Skin of body (tissue), 1 donor: ENCODE measurements at regions not wholly inside any gene's neighbourhood (a gene's known extent, or its start where the extent isn't known, plus 50 kb on each side); places are given as distances from the start of the nearest gene placed in this dataset.

ENCODE experiments used
- DNase-seq: peaks from one replicate; lab custom pipeline; 2025; lab: John Stamatoyannopoulos, UW

DNA sequence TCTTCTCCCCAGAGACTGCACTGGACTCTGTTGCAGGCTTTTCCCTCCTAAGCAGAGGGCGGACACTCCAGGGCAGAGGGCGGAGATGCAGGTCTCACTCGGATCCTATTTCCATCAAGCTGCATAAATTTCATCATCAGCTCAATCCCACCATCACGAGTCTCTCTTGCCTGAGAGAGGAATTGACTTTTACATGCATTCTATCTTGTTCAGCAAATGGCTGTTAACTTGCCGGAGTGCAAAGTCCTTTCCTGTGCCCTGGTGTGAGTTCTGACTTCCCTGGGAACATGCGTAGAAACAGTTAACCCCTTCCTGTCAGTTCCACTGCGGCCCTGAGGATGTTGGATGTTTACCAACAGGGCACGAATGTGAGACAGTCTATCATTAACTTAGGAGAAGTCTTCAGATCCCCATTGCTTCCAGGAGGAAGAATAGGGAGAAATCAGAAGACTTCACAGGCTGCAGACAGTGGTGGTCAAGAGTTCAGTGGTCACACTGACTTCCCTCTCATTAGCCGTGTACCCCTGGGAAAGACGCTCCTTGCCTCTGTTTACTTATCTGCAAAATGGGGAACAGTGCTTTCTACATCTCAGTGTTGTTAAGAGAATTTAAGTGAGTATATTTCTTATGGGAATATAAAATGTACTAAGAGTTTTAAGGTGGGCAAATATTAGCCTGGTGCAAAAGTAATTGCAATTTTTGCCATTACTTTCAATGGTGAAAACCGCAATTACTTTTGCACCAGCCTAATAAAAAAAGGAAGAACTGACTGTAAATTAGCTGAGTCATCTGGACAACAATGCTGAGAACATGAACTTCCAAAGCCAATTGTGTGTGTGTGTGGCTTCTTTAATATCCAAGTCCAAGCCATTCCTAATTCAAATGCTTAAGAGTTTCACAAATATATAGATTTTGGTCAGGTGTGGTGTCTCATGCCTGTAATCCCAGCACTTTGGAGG, 248.0 kb downstream of the DRD1 start:
- no peak for DNase-seq

DNA sequence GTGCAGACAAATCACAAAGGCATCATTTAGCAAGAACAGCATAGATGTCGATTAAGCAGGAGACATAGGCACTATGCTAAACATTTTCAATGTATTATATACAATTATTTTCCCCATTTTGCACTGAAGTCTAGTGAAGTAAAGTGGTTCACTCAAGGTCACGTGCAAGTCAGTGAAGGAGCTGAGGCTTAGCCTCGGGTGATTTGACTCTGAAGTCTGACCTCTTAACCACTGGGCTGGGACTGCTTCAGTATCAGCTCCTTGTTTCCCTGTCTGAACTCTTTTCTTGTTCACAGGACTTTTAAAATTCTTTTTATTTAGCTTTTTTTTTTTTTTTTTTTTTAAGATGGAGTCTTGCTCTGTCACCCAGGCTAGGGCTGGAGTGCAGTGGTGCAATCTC, 262.7 kb downstream of the DRD1 start:
- no peak for DNase-seq

DNA sequence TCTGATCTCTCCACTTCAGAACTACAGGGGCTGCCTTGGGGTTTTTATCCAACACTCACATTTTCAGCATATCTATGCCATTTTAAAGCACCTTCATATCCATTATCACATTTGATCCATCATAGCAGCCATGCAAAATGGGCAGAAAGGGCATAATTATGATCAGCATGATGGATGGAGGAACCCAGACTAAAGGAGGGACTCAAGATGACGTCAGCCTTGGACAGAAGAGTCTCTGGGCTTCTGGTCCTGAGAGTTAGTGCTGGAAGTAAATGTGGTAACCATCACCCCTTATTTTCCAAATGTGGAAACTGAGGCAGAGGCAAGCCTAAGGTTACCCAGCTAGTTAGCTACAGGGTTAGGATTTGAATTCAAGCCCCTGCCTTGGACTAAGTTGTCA, 273.1 kb downstream of the DRD1 start:
- DNase-seq: no peak

DNA sequence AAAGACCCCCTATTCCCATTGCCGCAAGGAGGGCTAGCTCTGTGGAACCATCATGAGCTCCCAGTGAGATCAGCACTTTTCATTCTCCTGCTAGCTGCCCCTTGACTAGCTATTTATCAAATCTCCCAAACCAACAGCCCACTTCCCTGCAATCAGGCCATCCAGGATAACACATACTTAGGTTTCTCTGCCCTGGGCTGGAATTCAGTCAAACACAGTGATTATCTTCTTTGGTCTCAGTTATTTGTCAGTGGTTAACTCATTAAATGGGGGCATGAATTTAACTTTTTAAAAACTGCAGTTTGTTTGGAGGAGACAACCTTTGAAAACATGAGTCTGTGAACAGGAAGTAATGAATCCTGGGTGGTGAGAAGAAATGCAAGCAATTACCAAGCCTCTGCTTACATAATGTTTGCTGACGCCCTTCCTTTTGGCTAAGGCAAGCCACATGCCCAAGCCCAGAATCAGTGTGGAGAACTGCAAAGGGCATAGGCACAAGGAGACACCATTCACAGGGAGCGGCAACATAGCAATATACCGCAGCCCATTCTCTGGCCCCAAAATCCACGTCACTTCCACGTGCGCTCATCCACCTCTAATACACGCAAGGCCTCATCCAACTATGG, 275.0 kb downstream of the DRD1 start:
- DNase-seq: no peak

DNA sequence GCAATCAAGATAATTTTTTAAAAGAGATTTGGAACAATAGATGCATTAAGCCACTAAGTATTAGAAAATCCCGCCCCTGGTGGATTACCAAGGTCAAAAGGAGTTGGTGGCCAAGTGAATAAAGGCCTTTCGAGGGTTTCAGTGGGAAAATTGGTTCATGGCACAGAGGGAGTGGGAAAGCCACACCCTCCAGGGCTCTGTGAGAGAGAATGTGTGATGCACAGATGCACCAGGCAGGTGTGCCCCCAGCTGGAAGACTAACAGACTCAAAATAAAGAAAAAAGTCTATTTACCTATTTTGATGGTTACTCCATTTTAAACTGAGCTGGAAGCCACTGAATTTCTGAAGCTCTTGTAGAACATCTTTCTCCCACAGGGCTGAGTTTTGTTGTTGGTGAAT, 278.0 kb downstream of the DRD1 start:
- no peak for DNase-seq

DNA sequence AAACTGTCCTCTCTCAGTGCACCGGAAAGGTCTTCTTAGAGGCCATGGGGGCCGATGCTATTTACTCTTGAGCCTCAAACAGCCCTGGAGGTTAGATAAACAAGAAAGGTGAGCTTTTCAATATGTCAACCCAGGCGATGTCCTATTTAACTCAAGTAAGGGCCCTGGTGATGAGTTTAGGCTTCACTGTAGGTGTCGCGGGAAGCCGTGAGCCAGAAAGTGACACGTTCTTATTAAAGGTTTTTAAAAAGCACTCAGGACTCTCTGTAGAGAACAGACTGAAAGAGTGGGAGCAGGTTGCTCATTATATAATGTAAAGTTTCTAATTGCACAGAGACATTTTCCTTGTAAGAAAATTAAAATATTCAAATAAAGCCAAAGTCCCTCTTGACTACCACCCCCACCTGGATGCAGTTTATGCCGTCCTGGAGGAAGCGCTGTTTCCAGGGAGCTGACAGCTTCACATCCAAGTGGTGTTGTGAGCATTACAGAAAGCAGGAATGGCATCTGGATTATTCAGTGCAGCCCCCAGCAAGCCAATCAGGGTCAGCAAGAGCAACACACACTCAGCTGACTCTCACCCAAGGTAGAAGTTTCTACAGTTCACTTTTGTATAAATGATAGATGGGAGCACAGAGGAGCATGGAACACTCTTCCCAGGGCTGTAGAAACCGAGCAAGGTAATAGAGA, 280.3 kb downstream of the DRD1 start:
- no peak for DNase-seq

DNA sequence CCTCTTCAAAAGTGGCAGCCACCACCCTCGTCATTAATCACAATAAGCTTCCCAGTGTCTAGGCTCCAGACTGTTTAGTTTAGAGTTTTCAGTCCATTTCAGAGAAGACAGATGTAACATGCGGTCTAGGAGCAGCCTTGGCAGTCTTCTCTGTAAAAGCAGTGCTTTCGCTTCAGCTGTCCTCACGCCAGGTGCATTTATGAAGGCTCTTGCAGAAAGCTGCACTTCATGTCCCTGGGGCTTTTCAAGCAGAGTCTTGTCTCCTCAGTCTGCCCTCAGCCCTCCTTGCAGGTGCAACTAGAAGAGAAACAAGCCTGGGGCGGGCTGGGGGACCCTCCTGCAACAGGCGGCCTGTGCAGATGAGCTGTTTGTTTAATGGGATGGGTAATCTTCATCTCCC, 281.9 kb downstream of the DRD1 start:
- no peak for DNase-seq

DNA sequence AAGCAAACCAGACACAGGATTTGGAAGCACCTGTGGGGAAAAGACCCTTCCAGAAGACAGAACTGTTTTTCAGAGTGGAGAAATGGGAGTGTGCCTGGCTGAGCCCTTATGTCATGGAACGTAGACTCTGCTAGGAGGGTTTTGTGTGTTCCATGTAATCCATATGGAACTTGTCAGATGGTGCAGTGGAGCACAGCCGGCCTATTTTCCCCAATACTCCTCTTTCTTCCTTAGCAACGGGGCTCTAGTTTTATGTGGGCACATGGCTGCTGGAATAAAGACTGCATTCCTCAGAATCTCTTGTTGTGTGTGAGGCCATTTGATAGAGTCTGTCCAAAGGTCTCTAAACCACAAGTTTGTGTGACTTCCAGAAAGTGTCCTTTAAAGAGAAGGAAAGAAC, 284.0 kb downstream of the DRD1 start:
- DNase-seq: no peak

DNA sequence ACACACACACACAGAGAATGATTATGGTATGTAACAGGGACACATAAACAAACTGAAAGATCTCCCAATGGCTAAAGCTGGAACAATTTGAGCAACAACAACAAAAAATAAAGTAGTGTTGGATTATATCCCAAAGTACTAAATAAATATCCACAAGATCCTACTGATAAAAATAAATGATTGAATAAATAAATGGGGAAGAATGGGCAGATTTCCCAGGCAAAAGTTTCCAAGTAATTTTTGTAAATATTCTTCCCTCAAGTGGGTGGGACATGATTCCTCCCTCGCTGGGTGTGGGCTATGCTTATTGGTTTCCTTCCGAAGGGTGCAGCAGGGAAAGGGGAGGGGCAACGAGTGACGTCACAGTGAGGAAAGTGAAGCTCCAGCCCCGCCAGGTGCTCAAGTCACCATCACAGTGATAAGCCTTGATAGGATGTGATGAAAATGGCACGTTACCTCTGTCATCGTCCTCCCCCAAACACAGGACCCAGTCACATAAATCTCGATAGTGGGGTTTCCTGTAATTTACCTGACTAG, 295.3 kb downstream of the DRD1 start:
- no peak for DNase-seq

DNA sequence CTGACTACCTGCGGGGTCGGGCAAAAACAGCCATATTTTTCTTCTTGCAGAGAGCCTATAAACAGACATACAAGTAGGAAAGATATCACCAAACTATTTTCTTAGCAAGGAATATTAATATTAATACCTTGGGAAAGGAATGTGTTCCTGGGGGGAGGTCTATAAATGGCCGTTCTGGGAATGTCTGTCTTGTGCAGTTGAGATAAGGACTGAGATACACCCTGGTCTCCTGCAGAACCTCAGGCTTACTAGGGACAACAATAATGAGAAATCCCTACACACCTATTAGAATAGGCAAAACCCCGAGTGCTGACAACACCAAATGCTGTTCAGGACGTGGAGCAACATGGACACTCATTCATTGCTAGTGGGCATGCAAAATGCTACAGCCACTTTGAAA, 297.2 kb downstream of the DRD1 start:
- DNase-seq: no peak

DNA sequence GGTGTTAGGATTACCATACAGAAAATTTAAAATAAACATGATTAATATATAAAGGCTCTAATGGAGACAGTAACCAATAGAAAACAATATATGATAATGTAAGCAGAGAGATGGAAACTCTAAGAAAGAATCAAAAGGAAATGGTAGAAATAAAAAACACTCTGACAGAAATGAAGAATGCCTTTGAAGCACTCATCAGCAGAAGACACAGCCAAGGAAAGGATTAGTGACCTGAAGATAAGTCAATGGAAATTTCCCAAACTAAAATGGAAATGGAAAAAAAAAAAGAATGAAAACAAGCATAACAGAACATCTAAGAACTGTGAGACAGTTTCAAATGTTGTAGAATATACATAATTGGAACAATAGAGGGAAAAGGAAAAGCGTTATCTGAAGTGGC, 302.6 kb downstream of the DRD1 start:
- DNase-seq: no peak

DNA sequence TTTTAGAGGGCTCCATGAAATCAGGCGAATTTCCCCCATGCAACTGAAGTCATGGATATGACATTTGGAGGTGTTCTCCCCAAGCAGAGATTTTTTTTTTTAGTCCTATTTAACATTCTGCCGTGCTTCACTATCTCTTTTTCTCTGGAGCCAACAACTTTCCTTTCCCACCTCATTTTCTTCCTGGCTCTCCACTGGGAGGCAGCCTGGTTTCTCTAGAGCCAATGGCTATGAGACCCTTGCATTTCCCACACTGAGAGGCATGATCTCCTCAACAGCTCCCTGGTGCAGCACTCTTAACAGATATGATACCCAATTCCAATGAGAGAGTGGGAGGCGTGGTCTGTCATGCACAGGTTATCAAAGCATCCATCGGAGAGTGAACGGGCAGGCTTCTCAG, 310.8 kb downstream of the DRD1 start:
- no peak for DNase-seq

DNA sequence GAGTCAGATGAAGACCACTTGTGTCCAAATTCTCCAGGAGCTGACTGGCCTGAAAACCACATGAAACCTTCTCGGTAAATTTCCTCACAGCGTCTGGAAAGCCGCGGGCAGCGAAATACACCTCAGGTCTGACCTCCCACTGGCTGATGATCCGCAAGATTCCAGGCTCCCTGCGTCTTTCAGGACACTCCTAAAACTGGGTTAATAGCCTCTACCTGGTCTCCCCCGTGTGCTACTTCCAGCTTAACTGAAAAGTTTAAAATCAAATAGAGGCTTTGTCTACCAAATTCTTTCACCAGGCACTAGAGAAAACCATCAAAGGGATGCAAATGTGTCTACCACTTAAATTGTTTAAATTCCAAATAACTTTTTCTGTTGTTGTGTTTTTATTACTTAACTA, 312.6 kb downstream of the DRD1 start:
- no peak for DNase-seq

DNA sequence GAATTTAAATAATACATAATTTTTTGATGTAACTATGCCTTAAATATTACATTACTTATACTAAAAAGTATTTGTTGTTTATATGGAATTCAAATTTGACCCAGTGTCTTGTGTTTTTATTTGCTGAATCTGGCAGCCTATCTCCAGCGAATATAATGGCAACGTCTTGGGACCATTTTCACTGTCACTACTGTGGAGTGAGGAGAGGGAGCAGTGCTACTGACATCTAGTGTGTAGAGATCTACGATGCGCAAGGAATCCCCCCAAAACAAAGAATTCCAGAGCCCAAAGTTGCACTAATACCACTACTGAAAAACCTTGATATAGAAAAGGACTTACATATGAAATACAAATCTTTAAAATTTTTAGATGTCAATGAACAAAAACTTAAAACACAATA, 314.4 kb downstream of the DRD1 start:
- no peak for DNase-seq

DNA sequence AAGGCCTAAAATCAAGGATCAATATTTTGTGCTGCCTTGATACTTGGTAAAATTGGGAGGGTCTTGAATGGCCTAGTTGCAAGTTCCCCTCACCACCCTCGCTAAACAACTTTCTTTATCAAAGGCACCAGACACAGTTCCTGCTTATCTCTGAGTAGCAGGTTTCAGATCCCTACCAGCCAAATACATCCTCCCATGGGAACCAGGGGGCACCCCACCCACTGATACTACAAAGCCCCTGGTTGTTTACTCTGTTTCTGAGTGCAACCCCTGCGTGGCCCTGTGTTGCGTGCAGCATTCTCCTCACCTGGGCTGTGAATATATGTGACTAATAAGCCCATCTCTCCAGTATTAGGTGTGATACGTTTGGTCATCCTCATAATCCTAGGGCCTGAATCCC, 314.9 kb downstream of the DRD1 start:
- no peak for DNase-seq

DNA sequence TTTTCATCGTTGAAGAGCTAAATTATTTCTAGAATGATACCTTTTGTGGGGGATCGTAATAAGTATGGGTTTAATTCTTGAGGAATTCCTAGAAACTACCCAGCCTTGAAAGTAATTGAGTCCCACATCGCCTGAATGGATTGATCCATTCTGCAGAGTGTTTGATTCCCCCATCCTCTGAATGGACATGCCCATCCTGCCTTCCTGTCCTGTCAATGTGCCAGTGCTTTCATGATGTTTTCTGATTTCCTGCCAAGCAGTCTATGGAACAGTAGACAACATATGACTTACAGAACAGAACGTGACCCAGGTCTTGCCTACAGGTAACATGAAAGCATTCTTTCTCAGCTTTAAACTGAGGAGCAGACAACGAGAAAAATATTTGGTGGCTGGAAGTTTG, 319.2 kb downstream of the DRD1 start:
- no peak for DNase-seq

DNA sequence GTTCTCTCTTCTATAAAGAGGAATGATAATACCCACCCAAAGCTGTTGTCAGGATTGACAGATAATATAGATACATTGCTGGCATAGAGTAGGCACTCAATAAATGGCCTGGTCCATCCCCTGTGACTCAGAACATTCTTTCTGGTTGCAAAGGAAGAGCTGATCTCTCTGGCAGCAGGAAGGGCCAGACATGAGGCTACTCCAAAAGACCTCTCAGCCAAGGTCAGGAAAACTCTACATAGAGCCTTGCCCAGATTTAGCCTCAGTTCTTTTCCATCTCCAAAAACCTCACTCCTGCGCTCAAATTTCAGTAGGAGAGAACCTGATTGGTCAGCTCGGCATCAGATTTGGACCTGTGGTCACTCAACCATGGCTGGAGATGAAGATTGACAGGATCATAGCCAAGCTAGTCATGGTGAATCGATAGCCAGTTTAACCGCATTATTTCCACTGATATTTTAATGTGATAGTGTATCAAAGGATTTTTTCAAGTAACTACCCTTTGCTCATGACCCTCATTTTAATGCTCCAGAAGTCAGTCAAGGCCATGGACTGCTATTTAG, 319.6 kb downstream of the DRD1 start:
- no peak for DNase-seq

DNA sequence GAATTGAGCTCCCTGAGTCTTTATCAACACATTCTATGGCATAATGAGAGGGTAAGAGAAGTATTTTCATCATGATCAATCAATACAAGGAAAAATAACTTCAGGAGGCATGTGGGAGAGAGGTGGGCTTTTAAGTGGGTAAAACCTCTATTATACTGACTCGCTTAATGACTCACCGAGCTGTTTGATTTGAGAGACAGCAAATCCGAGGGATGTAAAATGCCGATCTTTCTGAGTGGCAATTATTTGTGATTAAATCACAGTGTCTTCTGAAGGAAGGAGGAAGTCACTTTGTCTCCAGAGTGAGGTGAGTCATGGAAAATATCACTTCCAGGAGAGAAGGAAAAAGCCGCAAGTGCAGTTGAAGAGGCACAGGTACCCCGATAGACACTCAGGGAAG, 320.4 kb downstream of the DRD1 start:
- no peak for DNase-seq

DNA sequence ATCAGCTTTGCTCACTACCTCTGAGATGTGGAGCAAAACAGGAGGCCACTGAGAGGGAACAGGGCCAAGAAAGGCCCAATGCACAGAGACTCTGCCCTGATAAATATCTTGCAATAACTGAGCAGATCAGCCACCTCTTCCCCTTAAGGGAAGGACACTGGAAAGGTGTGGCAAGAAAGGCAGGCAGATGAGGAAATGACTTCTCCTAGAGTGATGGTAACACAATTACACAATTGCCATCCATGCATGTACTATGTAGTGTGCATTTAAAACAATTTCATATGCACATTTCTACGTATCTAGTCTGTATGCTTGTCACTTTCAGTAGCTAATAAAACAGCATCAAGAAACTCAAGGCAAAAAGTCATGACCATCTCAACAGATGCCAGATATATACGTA, 322.5 kb downstream of the DRD1 start:
- DNase-seq: no peak

DNA sequence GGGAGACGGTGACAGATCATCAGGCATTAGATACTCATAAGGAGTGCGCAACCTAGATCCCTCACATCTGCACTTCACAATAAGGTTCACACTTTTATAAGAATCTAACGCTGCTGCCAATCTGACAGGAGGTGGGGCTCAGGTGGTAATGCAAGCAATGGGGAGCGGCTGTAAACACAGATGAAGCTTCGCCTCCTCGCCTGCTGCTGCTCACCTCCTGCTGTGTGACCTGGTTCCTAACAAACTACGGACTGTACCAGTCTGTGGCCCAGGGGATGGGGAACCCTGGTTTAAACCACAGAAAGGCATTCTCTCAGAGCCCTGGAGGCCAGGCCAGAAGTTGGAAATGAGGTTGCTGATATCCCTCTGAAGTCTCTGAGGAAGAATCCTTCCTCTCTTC, 323.6 kb downstream of the DRD1 start:
- DNase-seq: no peak

DNA sequence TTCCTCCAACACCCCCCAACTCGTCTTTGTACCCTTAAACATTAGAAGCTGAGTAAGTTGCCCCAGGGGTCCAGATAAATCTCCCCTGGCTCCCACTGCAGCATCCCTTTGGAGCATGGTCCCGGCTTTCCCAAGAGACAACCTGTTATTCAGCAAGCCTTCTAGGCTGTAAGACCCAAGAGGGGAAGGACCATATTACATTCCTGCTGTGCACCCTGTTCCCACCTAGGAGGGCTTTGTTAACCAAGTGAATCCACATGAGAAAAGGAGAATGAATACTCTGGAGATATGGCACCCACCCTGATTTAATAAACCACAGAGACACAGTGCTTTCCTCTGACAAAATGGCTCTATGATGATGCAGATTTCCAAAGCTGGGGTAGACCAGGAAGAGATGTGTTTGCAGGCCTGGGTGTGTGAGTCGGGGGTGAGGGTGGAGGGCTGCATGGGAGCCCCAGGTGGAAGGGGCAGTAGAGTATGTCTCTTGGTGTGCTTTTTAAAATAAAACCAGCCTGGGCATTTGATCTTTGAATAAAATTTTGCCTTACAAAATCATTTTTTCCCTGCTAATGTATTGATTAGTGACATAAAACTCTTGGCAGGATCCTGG, 325.2 kb downstream of the DRD1 start:
- DNase-seq: no peak
